Right ventricle myocardium superior (tissue), 1 donor: ENCODE measurements at regions not wholly inside any gene's neighbourhood (a gene's known extent, or its start where the extent isn't known, plus 50 kb on each side); places are given as distances from the start of the nearest gene placed in this dataset.

Experiments used
- ATAC-seq: fragments of 200-7000 bp; cut with Tn5 transposase; one replicate; pipeline ENCODE4 v1.9.1; 2020; ENCODE audit warnings: mild to moderate bottlenecking; ENCODE audit not compliant: poor library complexity
- DNase-seq: peaks from one replicate; pipeline ENCODE4 v3.0.0-alpha.2; 2020
- intact Hi-C: fragments of 100-400 bp; cut with DNase I; formaldehyde crosslinking; loops from one replicate; pipeline ENCODE4 v1.11.2; 2022
- donor health status: DM: no; HTN: yes; CAD: no; lungs with severe emphysema.

- intact Hi-C loops = no loop called here
- no peak for ATAC-seq
- DNase-seq = no peak
These were observed 674.6 kb upstream of the SEMA6A start for GRCh38 chr5:117249086-117249815.

GRCh38 chr5:117246424-117246823 lies 671.8 kb upstream of the SEMA6A start:
- intact Hi-C loops = no loop called here
- no peak for ATAC-seq
- no peak for DNase-seq

GRCh38 chr5:117245130-117245529 lies 670.5 kb upstream of the SEMA6A start:
- ATAC-seq (no peak), DNase-seq (no peak)
- intact Hi-C loops = no loop called here

GRCh38 chr5:117242028-117242427 lies 667.4 kb upstream of the SEMA6A start:
- ATAC-seq = no peak
- intact Hi-C loops = no loop called here
- DNase-seq = no peak

- intact Hi-C loops = no loop called here
- ATAC-seq = no peak
- no peak for DNase-seq
These were observed 662.3 kb upstream of the SEMA6A start for GRCh38 chr5:117236941-117237340.

GRCh38 chr5:117235786-117236185 lies 661.2 kb upstream of the SEMA6A start:
- no peak for ATAC-seq
- DNase-seq = no peak
- intact Hi-C loops = no loop called here

GRCh38 chr5:117230375-117230774 lies 655.8 kb upstream of the SEMA6A start:
- DNase-seq (no peak), ATAC-seq (no peak)
- intact Hi-C loops = no loop called here

GRCh38 chr5:117220730-117221129 lies 646.1 kb upstream of the SEMA6A start:
- intact Hi-C loops = no loop called here
- DNase-seq (no peak), ATAC-seq (no peak)

GRCh38 chr5:117218789-117219188 lies 644.2 kb upstream of the SEMA6A start:
- no peak for ATAC-seq
- DNase-seq = no peak
- intact Hi-C loops = no loop called here

- DNase-seq (no peak), ATAC-seq (no peak)
- intact Hi-C loops = no loop called here
These were observed 638.2 kb upstream of the SEMA6A start for GRCh38 chr5:117212866-117213265.

- intact Hi-C loops = no loop called here
- DNase-seq (no peak), ATAC-seq (no peak)
These were observed 636.2 kb upstream of the SEMA6A start for GRCh38 chr5:117210796-117211195.

GRCh38 chr5:117209479-117209878 lies 634.9 kb upstream of the SEMA6A start:
- intact Hi-C loops = no loop called here
- ATAC-seq (no peak), DNase-seq (no peak)

- intact Hi-C loops = no loop called here
These were observed 632.6 kb upstream of the SEMA6A start for GRCh38 chr5:117207088-117207668.

GRCh38 chr5:117205894-117206293 lies 631.3 kb upstream of the SEMA6A start:
- DNase-seq (no peak), ATAC-seq (no peak)
- intact Hi-C loops = no loop called here

More at GRCh38 chr5:117207088-117207668, 632.6 kb upstream of the SEMA6A start:
- ATAC-seq = no peak
- DNase-seq = no peak

GRCh38 chr5:117204926-117205869 lies 630.6 kb upstream of the SEMA6A start:
- no peak for ATAC-seq

GRCh38 chr5:117204404-117204803 lies 629.8 kb upstream of the SEMA6A start:
- ATAC-seq (no peak), DNase-seq (no peak)
- intact Hi-C loops = no loop called here

More at GRCh38 chr5:117204926-117205869, 630.6 kb upstream of the SEMA6A start:
- DNase-seq = no peak
- intact Hi-C loops = no loop called here

GRCh38 chr5:117203584-117203983 lies 629.0 kb upstream of the SEMA6A start:
- ATAC-seq = no peak
- DNase-seq = no peak
- intact Hi-C loops = no loop called here

- ATAC-seq (no peak), DNase-seq (no peak)
- intact Hi-C loops = no loop called here
These were observed 626.4 kb upstream of the SEMA6A start for GRCh38 chr5:117201001-117201400.

- no peak for ATAC-seq
- DNase-seq = no peak
- intact Hi-C loops = no loop called here
These were observed 620.5 kb upstream of the SEMA6A start for GRCh38 chr5:117195076-117195475.

- DNase-seq = no peak
- ATAC-seq = no peak
- intact Hi-C loops = no loop called here
These were observed 616.6 kb upstream of the SEMA6A start for GRCh38 chr5:117191251-117191650.
